ENCODE measurements at regions not wholly inside any gene's neighbourhood (a gene's known extent, or its start where the extent isn't known, plus 50 kb on each side); places are given as distances from the start of the nearest gene placed in this dataset.
"Not testable (repeated sequence)": the region's sequence is repeated elsewhere in the genome, so short reads cannot be mapped to it uniquely, and the experiment has no call there.

DNA sequence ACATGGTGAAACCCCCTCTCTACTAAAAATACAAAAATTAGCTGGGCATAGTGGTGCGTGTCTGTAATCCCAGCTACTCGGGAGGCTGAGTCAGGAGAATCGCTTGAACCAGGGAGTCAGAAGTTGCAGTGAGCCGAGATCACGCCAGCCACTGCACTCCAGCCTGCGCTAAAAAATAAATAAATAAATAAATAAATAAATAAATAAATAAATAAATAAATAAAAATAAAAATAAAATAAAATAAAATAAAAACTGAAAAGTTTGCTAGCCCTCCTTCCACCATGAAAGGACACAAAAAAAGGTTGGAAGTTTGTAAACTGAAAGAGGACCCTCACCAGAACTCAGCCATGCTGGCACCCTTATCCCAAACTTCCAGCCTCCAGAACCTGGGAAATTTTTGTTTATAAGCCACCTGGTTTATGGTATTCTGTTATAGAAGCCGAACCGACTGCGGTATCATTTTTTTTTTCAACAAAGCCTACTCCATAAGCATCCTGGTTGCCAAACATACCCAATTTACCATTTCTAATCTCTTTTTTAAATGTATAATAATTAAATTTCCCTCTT is 448.2 kb downstream of the SEMA3D start:
- Histone ChIP-seq H3K4me2 (ENCODE audit: low read depth, low read length, poor library complexity, severe bottlenecking) (no peak overlapping the region), H3K9ac (ENCODE audit: low read depth, low read length, poor library complexity, severe bottlenecking) (no peak overlapping the region), H3F3A (ENCODE audit: low read depth) (no peaks in the 10 kb centered on the region), H3K4me3 (ENCODE audit: low read length, poor library complexity, severe bottlenecking) (no peak overlapping the region), H3K4me1 (ENCODE audit: insufficient read depth, low read length, poor library complexity, severe bottlenecking) (no peaks in the 10 kb centered on the region), H3K9me2 (replicated peaks; ENCODE audit: low read depth, low read length) (no peaks in the 10 kb centered on the region), H3K27me3 (ENCODE audit: insufficient read depth, low read length, poor library complexity, severe bottlenecking) (no peaks in the 10 kb centered on the region), H2AFZ (ENCODE audit: low read length) (no peak overlapping the region), H3K9me3 (ENCODE audit: insufficient read depth, low read depth, low read length) (no peaks in the 10 kb centered on the region), H3K36me3 (ENCODE audit: insufficient read depth, low read length) (no peaks in the 10 kb centered on the region), H4K20me1 (ENCODE audit: insufficient read depth, low read length, poor library complexity, severe bottlenecking) (no peaks in the 10 kb centered on the region), H3K79me2 (ENCODE audit: insufficient read depth, low read length) (no peaks in the 10 kb centered on the region)
- no peak for TF ChIP-seq EZH2phosphoT487 (IDR thresholded peaks at IDR 0.05; ENCODE audit: borderline replicate concordance)
- TF ChIP-seq, protein P1, sequence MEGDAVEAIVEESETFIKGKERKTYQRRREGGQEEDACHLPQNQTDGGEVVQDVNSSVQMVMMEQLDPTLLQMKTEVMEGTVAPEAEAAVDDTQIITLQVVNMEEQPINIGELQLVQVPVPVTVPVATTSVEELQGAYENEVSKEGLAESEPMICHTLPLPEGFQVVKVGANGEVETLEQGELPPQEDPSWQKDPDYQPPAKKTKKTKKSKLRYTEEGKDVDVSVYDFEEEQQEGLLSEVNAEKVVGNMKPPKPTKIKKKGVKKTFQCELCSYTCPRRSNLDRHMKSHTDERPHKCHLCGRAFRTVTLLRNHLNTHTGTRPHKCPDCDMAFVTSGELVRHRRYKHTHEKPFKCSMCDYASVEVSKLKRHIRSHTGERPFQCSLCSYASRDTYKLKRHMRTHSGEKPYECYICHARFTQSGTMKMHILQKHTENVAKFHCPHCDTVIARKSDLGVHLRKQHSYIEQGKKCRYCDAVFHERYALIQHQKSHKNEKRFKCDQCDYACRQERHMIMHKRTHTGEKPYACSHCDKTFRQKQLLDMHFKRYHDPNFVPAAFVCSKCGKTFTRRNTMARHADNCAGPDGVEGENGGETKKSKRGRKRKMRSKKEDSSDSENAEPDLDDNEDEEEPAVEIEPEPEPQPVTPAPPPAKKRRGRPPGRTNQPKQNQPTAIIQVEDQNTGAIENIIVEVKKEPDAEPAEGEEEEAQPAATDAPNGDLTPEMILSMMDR (conservative IDR thresholded peaks at IDR 0.05; ENCODE audit: low read length), result no peak

- no peaks in the 10 kb centered on the region for H3K4me1 ChIP-seq (ENCODE audit: insufficient read depth, low read length, poor library complexity, severe bottlenecking)
- no peaks in the 10 kb centered on the region for H3K27me3 ChIP-seq (ENCODE audit: insufficient read depth, low read length, poor library complexity, severe bottlenecking)
- H3K9ac ChIP-seq (ENCODE audit: low read depth, low read length, poor library complexity, severe bottlenecking), result no peak overlapping the region
- H3F3A ChIP-seq (ENCODE audit: low read depth), result no peaks in the 10 kb centered on the region
- no peak overlapping the region for H2AFZ ChIP-seq (ENCODE audit: low read length)
- H3K36me3 ChIP-seq (ENCODE audit: insufficient read depth, low read length), result no peaks in the 10 kb centered on the region
- no peaks in the 10 kb centered on the region for H3K79me2 ChIP-seq (ENCODE audit: insufficient read depth, low read length)
- H3K9me2 ChIP-seq (replicated peaks; ENCODE audit: low read depth, low read length), result no peaks in the 10 kb centered on the region
- H3K9me3 ChIP-seq (ENCODE audit: insufficient read depth, low read depth, low read length), result no peaks in the 10 kb centered on the region
- no peak overlapping the region for H3K4me3 ChIP-seq (ENCODE audit: low read length, poor library complexity, severe bottlenecking)
- TF ChIP-seq EZH2phosphoT487 (IDR thresholded peaks at IDR 0.05; ENCODE audit: borderline replicate concordance), result no peak
- TF ChIP-seq, protein P1 (conservative IDR thresholded peaks at IDR 0.05; ENCODE audit: low read length), result no peak
- H4K20me1 ChIP-seq (ENCODE audit: insufficient read depth, low read length, poor library complexity, severe bottlenecking), result no peaks in the 10 kb centered on the region
- H3K4me2 ChIP-seq (ENCODE audit: low read depth, low read length, poor library complexity, severe bottlenecking), result no peak overlapping the region
Observed at GRCh38 chr7:84735677-84736076, 451.2 kb downstream of the SEMA3D start.

GRCh38 chr7:84735011-84735410 is 451.8 kb downstream of the SEMA3D start:
- H3K9ac ChIP-seq (ENCODE audit: low read depth, low read length, poor library complexity, severe bottlenecking), result no peak overlapping the region
- no peak overlapping the region for H2AFZ ChIP-seq (ENCODE audit: low read length)

DNA sequence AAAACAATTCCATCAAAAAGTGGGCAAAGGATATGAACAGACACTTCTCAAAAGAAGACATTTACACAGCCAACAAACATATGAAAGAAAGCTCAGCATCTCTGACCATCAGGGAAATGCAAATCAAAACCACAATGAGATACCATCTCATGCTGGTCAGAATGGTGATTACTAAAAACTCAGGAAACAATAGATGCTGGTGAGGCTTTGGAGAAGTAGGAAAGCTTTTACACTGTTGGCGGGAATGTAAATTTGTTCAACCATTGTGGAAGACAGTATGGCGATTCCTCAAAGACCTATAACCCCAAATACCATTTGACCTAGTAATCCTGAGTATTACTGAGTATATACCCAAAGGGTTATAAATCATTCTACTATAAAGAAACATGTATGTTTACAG is 452.9 kb downstream of the SEMA3D start:
- not testable (repeated sequence) for H3K27me3 ChIP-seq (ENCODE audit: insufficient read depth, low read length, poor library complexity, severe bottlenecking); H3K9ac ChIP-seq (ENCODE audit: low read depth, low read length, poor library complexity, severe bottlenecking); H3K79me2 ChIP-seq (ENCODE audit: insufficient read depth, low read length); H3K4me3 ChIP-seq (ENCODE audit: low read length, poor library complexity, severe bottlenecking); H3K9me2 ChIP-seq (replicated peaks; ENCODE audit: low read depth, low read length); H3K4me2 ChIP-seq (ENCODE audit: low read depth, low read length, poor library complexity, severe bottlenecking); H3K4me1 ChIP-seq (ENCODE audit: insufficient read depth, low read length, poor library complexity, severe bottlenecking); H4K20me1 ChIP-seq (ENCODE audit: insufficient read depth, low read length, poor library complexity, severe bottlenecking); H3F3A ChIP-seq (ENCODE audit: low read depth); H3K36me3 ChIP-seq (ENCODE audit: insufficient read depth, low read length); H3K9me3 ChIP-seq (ENCODE audit: insufficient read depth, low read depth, low read length); H2AFZ ChIP-seq (ENCODE audit: low read length)

More at GRCh38 chr7:84735011-84735410, 451.8 kb downstream of the SEMA3D start:
- Histone ChIP-seq H3K4me2 (ENCODE audit: low read depth, low read length, poor library complexity, severe bottlenecking) (no peak overlapping the region), H3K9me3 (ENCODE audit: insufficient read depth, low read depth, low read length) (no peaks in the 10 kb centered on the region), H3K4me3 (ENCODE audit: low read length, poor library complexity, severe bottlenecking) (no peak overlapping the region), H3K79me2 (ENCODE audit: insufficient read depth, low read length) (no peaks in the 10 kb centered on the region), H3K9me2 (replicated peaks; ENCODE audit: low read depth, low read length) (no peaks in the 10 kb centered on the region), H4K20me1 (ENCODE audit: insufficient read depth, low read length, poor library complexity, severe bottlenecking) (no peaks in the 10 kb centered on the region), H3K36me3 (ENCODE audit: insufficient read depth, low read length) (no peaks in the 10 kb centered on the region), H3K4me1 (ENCODE audit: insufficient read depth, low read length, poor library complexity, severe bottlenecking) (no peaks in the 10 kb centered on the region), H3K27me3 (ENCODE audit: insufficient read depth, low read length, poor library complexity, severe bottlenecking) (no peaks in the 10 kb centered on the region), H3F3A (ENCODE audit: low read depth) (no peaks in the 10 kb centered on the region)
- TF ChIP-seq, protein P1 (conservative IDR thresholded peaks at IDR 0.05; ENCODE audit: low read length), result no peak
- no peak for TF ChIP-seq EZH2phosphoT487 (IDR thresholded peaks at IDR 0.05; ENCODE audit: borderline replicate concordance)

DNA sequence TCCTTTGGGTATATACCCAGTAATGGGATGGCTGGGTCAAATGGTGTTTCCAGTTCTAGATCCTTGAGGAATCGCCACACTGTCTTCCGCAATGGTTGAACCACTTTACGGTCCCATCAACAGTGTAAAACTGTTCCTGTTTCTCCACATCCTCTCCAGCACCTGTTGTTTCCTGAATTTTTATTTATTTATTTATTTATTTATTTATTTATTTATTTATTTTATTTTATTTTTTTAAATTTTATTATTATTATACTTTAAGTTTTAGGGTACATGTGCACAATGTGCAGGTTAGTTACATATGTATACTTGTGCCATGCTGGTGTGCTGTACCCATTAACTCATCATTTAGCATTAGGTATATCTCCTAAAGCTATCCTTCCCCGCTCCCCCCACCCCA is 456.0 kb downstream of the SEMA3D start:
- H3K9ac ChIP-seq (ENCODE audit: low read depth, low read length, poor library complexity, severe bottlenecking); H3K9me2 ChIP-seq (replicated peaks; ENCODE audit: low read depth, low read length); H3K4me1 ChIP-seq (ENCODE audit: insufficient read depth, low read length, poor library complexity, severe bottlenecking); H4K20me1 ChIP-seq (ENCODE audit: insufficient read depth, low read length, poor library complexity, severe bottlenecking); H3K27me3 ChIP-seq (ENCODE audit: insufficient read depth, low read length, poor library complexity, severe bottlenecking); H3K9me3 ChIP-seq (ENCODE audit: insufficient read depth, low read depth, low read length); H2AFZ ChIP-seq (ENCODE audit: low read length); H3K79me2 ChIP-seq (ENCODE audit: insufficient read depth, low read length); H3K36me3 ChIP-seq (ENCODE audit: insufficient read depth, low read length); H3K4me2 ChIP-seq (ENCODE audit: low read depth, low read length, poor library complexity, severe bottlenecking); H3F3A ChIP-seq (ENCODE audit: low read depth); H3K4me3 ChIP-seq (ENCODE audit: low read length, poor library complexity, severe bottlenecking): not testable (repeated sequence)

Measured in Loucy (cell line).